Aorta (tissue), 5 donors: ENCODE measurements at regions not wholly inside any gene's neighbourhood (a gene's known extent, or its start where the extent isn't known, plus 50 kb on each side); places are given as distances from the start of the nearest gene placed in this dataset.

ENCODE experiments used
- ATAC-seq: fragments of 200-7000 bp; cut with Tn5 transposase; one replicate; pipeline ENCODE4 v1.9.1; 2022; ENCODE audit warnings: moderate library complexity; ENCODE audit not compliant: low FRiP score
- DNase-seq, 2 donors: peaks; one replicate each; pipeline ENCODE4 v3.0.0-alpha.2; 2020
- H3K27ac ChIP-seq, 2 donors: one replicate each; pipeline ENCODE4 v1.5.1; 2013; ENCODE audit warnings: low read length in 2 of 2, mild to moderate bottlenecking in 2 of 2, moderate library complexity in 2 of 2, control low read depth in 1 of 2, inconsistent platforms in 1 of 2, low read depth in 1 of 2
- H3K27me3 ChIP-seq, 2 donors: one replicate each; pipeline ENCODE4 v1.6.1; 2013; ENCODE audit warnings: control low read depth in 1 of 2, low read length in 1 of 2, mild to moderate bottlenecking in 1 of 2, moderate library complexity in 1 of 2; ENCODE audit not compliant: insufficient read depth in 2 of 2, control insufficient read depth in 1 of 2
- H3K36me3 ChIP-seq, 2 donors: one replicate each; pipeline ENCODE4 v1.6.1; 2013; ENCODE audit warnings: control low read depth in 1 of 2, low read length in 1 of 2, mild to moderate bottlenecking in 1 of 2; ENCODE audit not compliant: insufficient read depth in 2 of 2, control insufficient read depth in 1 of 2
- H3K4me1 ChIP-seq, 2 donors: one replicate each; pipeline ENCODE4 v1.6.1; 2013; ENCODE audit warnings: low read length in 2 of 2, control low read depth in 1 of 2, mild to moderate bottlenecking in 1 of 2, moderate library complexity in 1 of 2; ENCODE audit not compliant: insufficient read depth in 2 of 2, control insufficient read depth in 1 of 2
- H3K4me3 ChIP-seq, 2 donors: one replicate each; pipeline ENCODE4 v1.5.1; 2013; ENCODE audit warnings: low read length in 2 of 2, control low read depth in 1 of 2, mild to moderate bottlenecking in 1 of 2
- H3K9me3 ChIP-seq: one replicate; pipeline ENCODE4 v1.6.1; 2013; ENCODE audit warnings: mild to moderate bottlenecking, low read length; ENCODE audit not compliant: control insufficient read depth
- WGBS, 2 donors: extraction: QIAGEN DNeasy Blood & Tissue Kit; methylation state at CpG; one replicate each; pipeline ENCODE4 v1.1.7; 2013; 5-methylcytosine and 5-hydroxymethylcytosine counted together
- intact Hi-C, 2 donors: fragments of 100-400 bp; cut with DNase I; formaldehyde crosslinking; loops; one replicate each; pipeline versions ENCODE4 v1.14.2 to v1.15.0; 2022
- donor health status: healthy with polysubstance abuse.
- donor health status: Bipolar disorder and iron deficiency.
- donor health status: DM: no; HTN: no; CAD: no.
- donor health status: DM: no; HTN: no; CAD: no.
- donor health status: DM: yes; HTN: yes; CAD: no.

GRCh38 chr2:160634436-160634835, 140.8 kb upstream of the RBMS1 start:
- intact Hi-C loops = no loop called here
- no peak for ATAC-seq
- Histone ChIP-seq H3K27ac (no peak overlapping the region), H3K36me3 (no peaks in the 10 kb centered on the region), H3K27me3 (no peaks in the 10 kb centered on the region), H3K4me1 (peaks cover 0 to 4% of the 10 kb centered on the region in 2 donors), H3K4me3 (no peak overlapping the region), H3K9me3 (no peaks in the 10 kb centered on the region)
- WGBS, 2 donors = 10 to 40% methylated on average over 2 of the region's 2 CpGs
- no peak for DNase-seq

- Histone ChIP-seq H3K4me1 (peaks cover 0 to 4% of the 10 kb centered on the region in 2 donors), H3K36me3 (no peaks in the 10 kb centered on the region), H3K9me3 (no peaks in the 10 kb centered on the region), H3K27me3 (no peaks in the 10 kb centered on the region), H3K4me3 (no peak overlapping the region), H3K27ac (peak overlapping the region in 1 of 2 donors; percentile 59)
- no peak for DNase-seq
- intact Hi-C loops = no loop called here
- ATAC-seq = no peak
- WGBS, 2 donors = 3 to 5% methylated on average over 2 of the region's 2 CpGs
Measured at GRCh38 chr2:160635488-160635887, 141.9 kb upstream of the RBMS1 start.

- intact Hi-C loops = no loop called here
- Histone ChIP-seq H3K27ac (no peak overlapping the region), H3K4me1 (no peaks in the 10 kb centered on the region), H3K9me3 (no peaks in the 10 kb centered on the region), H3K27me3 (no peaks in the 10 kb centered on the region), H3K36me3 (no peaks in the 10 kb centered on the region), H3K4me3 (no peak overlapping the region)
- ATAC-seq (no peak), DNase-seq (no peak)
Measured at GRCh38 chr2:160639472-160639871, 145.9 kb upstream of the RBMS1 start.

GRCh38 chr2:160646684-160647444, 153.3 kb upstream of the RBMS1 start:
- no peak for DNase-seq
- no peak overlapping the region for H3K4me3 ChIP-seq
- 77 to 80% methylated on average over 6 of the region's 6 CpGs for WGBS, 2 donors
- H3K9me3 ChIP-seq = no peaks in the 10 kb centered on the region
- H3K27me3 ChIP-seq = no peaks in the 10 kb centered on the region
- no peaks in the 10 kb centered on the region for H3K4me1 ChIP-seq
- H3K27ac ChIP-seq = no peak overlapping the region
- intact Hi-C loops = no loop called here
- no peak for ATAC-seq
- H3K36me3 ChIP-seq = no peaks in the 10 kb centered on the region

GRCh38 chr2:160647967-160648685, 154.5 kb upstream of the RBMS1 start:
- DNase-seq (peak in 1 of 2 donors; percentile 68), ATAC-seq (peak; percentile 23)
- H3K4me3 ChIP-seq = no peak overlapping the region
- intact Hi-C loops = no loop called here
- H3K4me1 ChIP-seq = no peaks in the 10 kb centered on the region
- no peak overlapping the region for H3K27ac ChIP-seq
- H3K27me3 ChIP-seq = no peaks in the 10 kb centered on the region
- H3K36me3 ChIP-seq = no peaks in the 10 kb centered on the region
- 74 to 77% methylated on average over 33 of the region's 33 CpGs for WGBS, 2 donors
- no peaks in the 10 kb centered on the region for H3K9me3 ChIP-seq

GRCh38 chr2:160649698-160650097, 156.1 kb upstream of the RBMS1 start:
- H3K4me1 ChIP-seq = no peaks in the 10 kb centered on the region
- H3K27me3 ChIP-seq = no peaks in the 10 kb centered on the region
- WGBS, 2 donors = 96 to 97% methylated on average over 12 of the region's 12 CpGs
- no peak for DNase-seq
- ATAC-seq = no peak
- intact Hi-C loops = no loop called here
- H3K27ac ChIP-seq = no peak overlapping the region
- H3K36me3 ChIP-seq = no peaks in the 10 kb centered on the region
- no peaks in the 10 kb centered on the region for H3K9me3 ChIP-seq
- H3K4me3 ChIP-seq = no peak overlapping the region

- intact Hi-C loops = no loop called here
- Histone ChIP-seq H3K9me3 (no peaks in the 10 kb centered on the region), H3K4me3 (no peak overlapping the region), H3K4me1 (no peaks in the 10 kb centered on the region), H3K27ac (no peak overlapping the region), H3K27me3 (no peaks in the 10 kb centered on the region), H3K36me3 (no peaks in the 10 kb centered on the region)
- 65 to 68% methylated on average over 3 of the region's 3 CpGs for WGBS, 2 donors
- DNase-seq (no peak), ATAC-seq (no peak)
Measured at GRCh38 chr2:160650196-160651118, 156.8 kb upstream of the RBMS1 start.

- H3K36me3 ChIP-seq = no peaks in the 10 kb centered on the region
- WGBS, 2 donors = 80 to 86% methylated on average over 4 of the region's 4 CpGs
- ATAC-seq = no peak
- H3K9me3 ChIP-seq = no peaks in the 10 kb centered on the region
- H3K27me3 ChIP-seq = no peaks in the 10 kb centered on the region
- H3K4me1 ChIP-seq = no peaks in the 10 kb centered on the region
- no peak overlapping the region for H3K4me3 ChIP-seq
- no peak overlapping the region for H3K27ac ChIP-seq
- intact Hi-C loops = no loop called here
- no peak for DNase-seq
Measured at GRCh38 chr2:160651416-160652200, 158.0 kb upstream of the RBMS1 start.
